GDM1 (cell line): ENCODE measurements at regions not wholly inside any gene's neighbourhood (a gene's known extent, or its start where the extent isn't known, plus 50 kb on each side); places are given as distances from the start of the nearest gene placed in this dataset.
"Not testable (repeated sequence)": the region's sequence is repeated elsewhere in the genome, so short reads cannot be mapped to it uniquely, and the experiment has no call there.

Experiments used
- DNase-seq: peaks from one replicate; lab custom pipeline; 2025; lab: John Stamatoyannopoulos, UW

GRCh38 chr1:208347191-208347590 is 103.0 kb upstream of the PLXNA2 start:
- no peak for DNase-seq

DNA sequence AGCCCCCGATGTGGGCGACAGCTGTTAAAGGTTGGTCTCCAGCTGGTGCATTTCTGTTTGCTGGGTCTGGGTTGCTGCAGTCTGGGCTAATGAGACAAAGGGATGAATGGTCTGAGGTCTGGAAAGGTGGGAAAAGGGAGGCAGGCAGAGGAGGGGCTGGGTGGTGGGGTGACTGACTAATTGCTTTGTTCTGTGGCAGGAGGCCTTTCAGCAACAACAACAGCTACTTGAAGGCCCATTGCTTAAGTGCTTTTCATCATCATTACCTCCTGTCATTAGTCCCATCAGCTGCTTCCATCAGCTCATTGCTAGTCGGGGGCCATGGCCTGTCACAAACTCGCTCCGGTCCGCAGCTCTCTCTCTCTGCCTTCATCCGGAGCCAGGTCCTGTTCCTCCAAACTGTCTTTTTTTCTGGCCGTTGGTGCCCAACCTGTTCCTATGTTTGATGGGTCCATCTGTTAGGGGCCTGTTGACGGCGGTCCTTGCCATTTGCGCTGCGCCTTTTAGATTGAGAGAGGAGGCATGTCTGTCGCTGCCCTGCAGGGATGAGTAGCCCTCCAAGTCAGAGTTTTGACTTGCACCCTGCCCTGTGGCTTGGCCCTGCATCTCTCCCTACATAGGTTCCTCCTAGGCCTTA is 105.6 kb upstream of the PLXNA2 start:
- no peak for DNase-seq

- DNase-seq = no peak
Observed at GRCh38 chr1:208350815-208351214, 106.6 kb upstream of the PLXNA2 start.

DNA sequence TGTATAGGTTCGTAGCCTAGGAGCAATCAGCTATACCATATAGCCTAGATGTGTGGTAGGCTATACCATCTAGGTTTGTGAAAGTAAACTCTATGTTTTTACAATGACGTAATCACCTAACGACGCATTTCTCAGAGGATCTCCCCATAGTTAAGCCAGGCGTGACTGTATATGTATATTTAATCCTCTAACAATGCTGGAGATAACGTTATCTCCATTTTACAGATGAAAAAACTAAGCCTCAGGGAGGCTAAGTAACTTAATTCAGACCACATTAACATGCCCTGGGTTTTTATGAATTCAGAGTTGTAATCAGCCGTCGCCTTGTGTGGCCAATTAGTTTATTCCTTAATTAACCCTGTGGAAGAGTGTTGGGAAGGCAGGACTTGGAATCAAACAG is 107.7 kb upstream of the PLXNA2 start:
- DNase-seq = no peak

DNA sequence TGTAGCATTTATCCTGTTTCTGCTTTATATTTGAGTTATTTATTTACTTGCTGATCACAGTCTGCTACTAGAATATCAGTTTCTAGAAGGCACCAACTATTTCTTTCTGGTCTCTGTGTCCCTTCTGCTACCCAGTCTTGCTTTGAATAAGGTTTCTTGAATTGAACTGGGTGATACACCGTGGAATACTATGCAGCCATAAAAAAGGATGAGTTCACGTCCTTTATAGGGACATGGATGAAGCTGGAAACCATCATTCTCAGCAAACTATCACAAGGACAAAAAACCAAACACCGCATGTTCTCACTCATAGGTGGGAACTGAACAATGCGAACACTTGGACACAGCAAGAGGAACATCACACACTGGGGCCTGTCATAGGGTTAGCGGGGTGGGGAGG is 109.6 kb upstream of the PLXNA2 start:
- DNase-seq = not testable (repeated sequence)

- DNase-seq = no peak
Observed at GRCh38 chr1:208357644-208358507, 113.7 kb upstream of the PLXNA2 start.

- no peak for DNase-seq
Observed at GRCh38 chr1:208358651-208359050, 114.5 kb upstream of the PLXNA2 start.

- no peak for DNase-seq
Observed at GRCh38 chr1:208362011-208362410, 117.8 kb upstream of the PLXNA2 start.

- no peak for DNase-seq
Observed at GRCh38 chr1:208366559-208366958, 122.4 kb upstream of the PLXNA2 start.

GRCh38 chr1:208369045-208369444 is 124.9 kb upstream of the PLXNA2 start:
- no peak for DNase-seq

GRCh38 chr1:208369658-208370057 is 125.5 kb upstream of the PLXNA2 start:
- no peak for DNase-seq

DNA sequence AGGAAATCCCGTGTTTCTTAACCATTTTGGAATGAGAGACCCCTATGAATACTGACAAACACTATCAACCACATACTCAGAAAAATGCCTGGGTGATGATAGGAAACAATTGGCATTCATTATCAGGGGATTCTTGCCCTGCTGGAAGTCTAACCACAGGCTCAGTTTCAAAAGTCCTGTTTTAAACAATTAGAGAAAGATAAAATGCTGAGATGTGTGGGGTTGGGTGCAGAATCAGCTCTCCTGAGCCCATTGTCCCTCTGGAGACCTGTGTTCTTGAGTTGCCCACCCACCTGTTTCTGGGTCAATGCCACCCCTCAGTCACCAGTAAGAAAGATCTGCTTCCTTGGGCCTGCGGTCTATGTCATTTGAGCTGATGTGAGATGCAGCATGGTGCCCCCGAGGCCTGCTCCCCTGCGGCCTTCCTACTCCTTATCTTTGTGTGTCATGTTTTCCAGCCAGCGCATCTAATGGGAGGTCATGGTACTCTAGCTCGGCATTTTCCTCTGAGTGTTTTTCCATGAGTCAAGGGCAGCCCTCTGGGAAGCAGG is 130.3 kb upstream of the PLXNA2 start:
- no peak for DNase-seq

DNA sequence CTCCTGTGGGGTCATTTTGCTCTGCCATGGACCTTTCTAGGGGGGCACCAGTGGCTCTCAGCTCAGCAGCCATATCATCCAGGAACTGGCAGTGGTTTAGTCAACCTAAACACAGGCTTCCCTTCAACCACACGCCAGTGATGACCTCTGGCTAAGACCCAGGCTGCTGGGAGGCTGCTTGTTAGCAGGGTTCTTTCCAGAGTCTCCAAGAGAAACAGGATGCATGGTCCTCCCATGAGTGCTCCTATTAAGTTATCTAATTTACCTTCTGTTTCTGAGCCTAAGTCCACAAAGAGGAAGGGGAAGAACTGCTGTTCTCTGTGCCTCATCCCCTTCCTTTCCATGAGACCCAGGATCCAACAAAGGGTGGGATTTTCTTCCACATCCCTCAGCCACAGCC is 137.3 kb upstream of the PLXNA2 start:
- DNase-seq = no peak

DNA sequence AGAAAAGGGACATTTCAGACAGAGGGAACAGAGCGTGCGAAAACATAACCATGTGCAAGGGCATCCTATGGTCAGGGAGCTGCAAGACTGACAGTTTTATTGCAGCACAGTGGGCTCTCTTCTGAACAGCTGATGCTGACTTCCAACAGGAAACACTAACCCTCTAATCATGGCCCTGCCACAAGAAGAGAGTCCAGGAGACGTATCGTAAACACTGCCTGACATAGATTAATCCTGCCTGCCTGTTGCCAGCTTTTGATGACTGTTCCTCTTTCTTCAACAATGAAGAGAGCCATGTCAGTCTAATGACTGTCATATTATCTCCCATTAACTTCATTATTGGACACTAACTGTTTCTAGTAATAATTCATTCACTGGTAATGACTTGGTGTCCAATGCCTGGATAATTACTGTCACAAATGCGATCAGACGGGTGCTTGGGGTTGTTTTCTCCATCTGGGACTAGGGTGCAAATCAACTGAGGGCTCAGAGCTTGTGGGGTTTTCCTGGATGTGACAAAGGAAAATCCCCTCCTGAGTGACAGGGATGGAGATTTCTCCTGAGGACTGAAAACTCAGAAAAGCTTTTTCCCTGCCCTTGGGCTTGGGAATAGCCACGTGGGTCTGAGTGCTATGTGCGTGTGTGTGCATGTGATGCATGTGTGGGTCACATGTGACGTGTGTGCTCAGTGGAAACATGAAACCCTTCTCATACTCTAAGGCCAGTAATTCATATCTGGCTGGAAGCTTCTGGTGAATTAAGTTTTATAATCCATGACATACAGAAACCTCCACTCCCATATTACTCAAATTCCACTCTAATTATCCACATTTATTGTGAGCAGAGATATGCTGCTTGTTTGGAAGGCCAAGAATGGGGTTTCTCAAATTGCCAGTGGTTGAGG is 144.0 kb upstream of the PLXNA2 start:
- DNase-seq = no peak

GRCh38 chr1:208393416-208393815 is 149.2 kb upstream of the PLXNA2 start:
- DNase-seq = no peak

GRCh38 chr1:208393826-208394225 is 149.6 kb upstream of the PLXNA2 start:
- DNase-seq = no peak

DNA sequence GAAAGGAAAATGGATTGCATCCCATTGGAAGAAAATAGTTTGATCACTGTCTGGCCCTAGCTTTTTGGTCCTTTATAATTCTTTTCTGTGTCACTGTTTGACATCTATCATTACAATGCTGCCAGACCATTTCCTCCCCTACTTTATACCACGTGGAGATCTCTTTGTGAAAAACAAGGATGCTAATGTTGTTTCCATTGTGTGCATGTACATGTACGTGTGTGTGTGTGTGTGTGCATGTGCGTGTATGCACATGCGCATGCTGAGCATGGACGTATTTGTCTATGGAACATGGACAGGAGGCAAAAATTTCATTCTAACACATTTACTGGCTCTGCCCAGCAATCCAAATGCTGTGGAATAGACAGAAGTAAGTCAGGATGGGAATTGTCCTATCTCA is 153.1 kb upstream of the PLXNA2 start:
- no peak for DNase-seq

DNA sequence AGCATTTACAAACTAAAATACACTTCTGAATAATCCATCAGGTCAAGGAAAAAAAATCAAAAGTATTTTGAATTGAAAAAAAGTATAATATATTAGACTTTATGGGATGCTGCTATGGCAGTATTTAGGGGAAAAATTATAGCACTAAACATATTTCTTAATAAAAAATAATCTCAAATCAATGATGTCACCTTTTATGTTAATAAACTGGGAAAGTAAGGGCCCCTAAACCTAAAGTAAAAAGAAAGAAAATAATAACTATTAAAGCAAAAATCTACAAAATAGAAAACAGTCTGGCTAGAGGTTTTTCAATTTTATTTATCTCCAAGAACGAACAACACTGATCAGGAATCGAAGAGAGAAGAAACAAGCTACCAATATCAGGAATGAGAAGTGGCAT is 160.8 kb upstream of the PLXNA2 start:
- no peak for DNase-seq

DNA sequence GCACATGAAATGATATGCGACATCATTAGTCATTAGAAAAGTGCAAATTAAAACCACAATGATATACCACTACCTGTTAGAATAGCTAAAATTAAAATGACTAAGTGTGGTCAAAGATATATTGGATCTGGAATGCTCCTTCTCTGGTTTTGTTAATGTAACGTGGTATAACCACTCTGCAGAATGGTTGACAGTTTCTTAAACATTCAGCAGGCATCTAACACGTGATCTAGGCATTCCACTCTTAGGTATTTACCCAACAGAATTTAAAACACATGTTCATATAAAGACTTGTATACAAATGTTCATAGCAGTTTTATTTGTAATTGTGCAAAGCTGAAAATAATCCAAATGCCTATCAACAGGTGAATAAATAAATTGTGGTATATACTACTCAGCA is 165.0 kb upstream of the PLXNA2 start:
- no peak for DNase-seq

DNA sequence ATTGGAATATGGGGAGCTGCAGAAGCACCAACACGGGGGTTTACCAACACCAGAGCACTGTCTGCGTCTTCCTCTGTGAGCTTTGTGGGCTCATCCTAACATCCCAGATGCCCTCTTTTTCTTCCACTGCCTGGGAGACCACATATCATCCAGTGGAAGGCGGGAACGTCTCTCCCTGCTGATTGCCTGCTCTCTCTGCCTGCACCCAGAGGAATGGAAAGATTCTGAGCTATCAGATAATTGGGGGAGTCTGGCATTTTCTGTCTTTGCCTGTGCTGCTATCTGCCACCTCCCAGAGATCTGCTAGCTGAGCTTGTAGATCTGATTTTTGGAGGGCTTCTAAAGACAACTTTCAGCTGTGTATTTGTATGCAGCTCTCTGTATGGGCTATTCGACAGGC is 166.2 kb upstream of the PLXNA2 start:
- DNase-seq = no peak

- DNase-seq = no peak
Observed at GRCh38 chr1:208413006-208413405, 168.8 kb upstream of the PLXNA2 start.

GRCh38 chr1:208418667-208419066 is 174.5 kb upstream of the PLXNA2 start:
- no peak for DNase-seq
